Renal cortical epithelial cell (primary cell): ENCODE measurements at regions not wholly inside any gene's neighbourhood (a gene's known extent, or its start where the extent isn't known, plus 50 kb on each side); places are given as distances from the start of the nearest gene placed in this dataset.
"Not testable (repeated sequence)": the region's sequence is repeated elsewhere in the genome, so short reads cannot be mapped to it uniquely, and the experiment has no call there.

ENCODE experiments used
- DNase-seq: peaks from one replicate; pipeline ENCODE4 v3.0.0-alpha.2; 2011; ENCODE audit warnings: low read depth

GRCh38 chr4:128649161-128649560, 160.3 kb upstream of the JADE1 start:
- no peak for DNase-seq

- DNase-seq: no peak
Measured at GRCh38 chr4:128648021-128648420, 161.5 kb upstream of the JADE1 start.

GRCh38 chr4:128646893-128647292, 162.6 kb upstream of the JADE1 start:
- not testable (repeated sequence) for DNase-seq

GRCh38 chr4:128644693-128645654, 164.5 kb upstream of the JADE1 start:
- not testable (repeated sequence) for DNase-seq

- DNase-seq: not testable (repeated sequence)
Measured at GRCh38 chr4:128644107-128644506, 165.4 kb upstream of the JADE1 start.

GRCh38 chr4:128641566-128641965, 167.9 kb upstream of the JADE1 start:
- DNase-seq: not testable (repeated sequence)

- DNase-seq: no peak
Measured at GRCh38 chr4:128639541-128640270, 169.8 kb upstream of the JADE1 start.

- DNase-seq: no peak
Measured at GRCh38 chr4:128636906-128637305, 172.6 kb upstream of the JADE1 start.

- DNase-seq: no peak
Measured at GRCh38 chr4:128635955-128636560, 173.4 kb upstream of the JADE1 start.

GRCh38 chr4:128635141-128635954, 174.2 kb upstream of the JADE1 start:
- DNase-seq: peak; percentile 72

- no peak for DNase-seq
Measured at GRCh38 chr4:128633067-128633466, 176.4 kb upstream of the JADE1 start.

- peak; percentile 77 for DNase-seq
Measured at GRCh38 chr4:128630871-128631270, 178.6 kb upstream of the JADE1 start.

- no peak for DNase-seq
Measured at GRCh38 chr4:128623508-128624215, 185.8 kb upstream of the JADE1 start.

- DNase-seq: not testable (repeated sequence)
Measured at GRCh38 chr4:128620279-128620965, 189.1 kb upstream of the JADE1 start.

- DNase-seq: no peak
Measured at GRCh38 chr4:128615197-128615596, 194.3 kb upstream of the JADE1 start.

GRCh38 chr4:128608006-128608405, 201.5 kb upstream of the JADE1 start:
- no peak for DNase-seq

GRCh38 chr4:128606173-128606572, 203.3 kb upstream of the JADE1 start:
- peak; percentile 69 for DNase-seq

GRCh38 chr4:128604840-128605239, 204.7 kb upstream of the JADE1 start:
- peak; percentile 53 for DNase-seq

- peak; percentile 19 for DNase-seq
Measured at GRCh38 chr4:128604204-128604603, 205.3 kb upstream of the JADE1 start.

- no peak for DNase-seq
Measured at GRCh38 chr4:128603081-128603480, 206.4 kb upstream of the JADE1 start.
